ENCODE measurements at regions not wholly inside any gene's neighbourhood (a gene's known extent, or its start where the extent isn't known, plus 50 kb on each side); places are given as distances from the start of the nearest gene placed in this dataset.
"Not testable (repeated sequence)": the region's sequence is repeated elsewhere in the genome, so short reads cannot be mapped to it uniquely, and the experiment has no call there.

DNA sequence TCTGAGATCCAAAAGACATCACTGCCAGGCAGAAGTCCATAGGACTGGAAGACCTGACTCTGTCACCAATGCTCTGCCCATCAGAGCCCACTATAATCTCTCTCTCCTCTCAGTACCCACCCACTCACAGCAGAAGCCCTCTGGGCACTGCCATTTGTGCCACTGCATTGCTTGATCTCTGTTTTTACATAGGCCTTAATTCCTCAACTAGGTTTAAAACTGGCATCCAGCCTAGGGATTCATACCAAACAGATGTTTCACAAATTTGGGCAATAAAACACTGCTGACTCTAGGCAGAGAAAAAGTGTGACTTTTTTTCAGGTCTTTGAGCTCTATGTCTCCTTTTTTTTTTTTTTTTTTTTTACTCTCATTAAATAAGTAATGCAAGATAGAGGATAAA, 91.1 kb upstream of the RANBP3L start:
- TF ChIP-seq, protein P1, sequence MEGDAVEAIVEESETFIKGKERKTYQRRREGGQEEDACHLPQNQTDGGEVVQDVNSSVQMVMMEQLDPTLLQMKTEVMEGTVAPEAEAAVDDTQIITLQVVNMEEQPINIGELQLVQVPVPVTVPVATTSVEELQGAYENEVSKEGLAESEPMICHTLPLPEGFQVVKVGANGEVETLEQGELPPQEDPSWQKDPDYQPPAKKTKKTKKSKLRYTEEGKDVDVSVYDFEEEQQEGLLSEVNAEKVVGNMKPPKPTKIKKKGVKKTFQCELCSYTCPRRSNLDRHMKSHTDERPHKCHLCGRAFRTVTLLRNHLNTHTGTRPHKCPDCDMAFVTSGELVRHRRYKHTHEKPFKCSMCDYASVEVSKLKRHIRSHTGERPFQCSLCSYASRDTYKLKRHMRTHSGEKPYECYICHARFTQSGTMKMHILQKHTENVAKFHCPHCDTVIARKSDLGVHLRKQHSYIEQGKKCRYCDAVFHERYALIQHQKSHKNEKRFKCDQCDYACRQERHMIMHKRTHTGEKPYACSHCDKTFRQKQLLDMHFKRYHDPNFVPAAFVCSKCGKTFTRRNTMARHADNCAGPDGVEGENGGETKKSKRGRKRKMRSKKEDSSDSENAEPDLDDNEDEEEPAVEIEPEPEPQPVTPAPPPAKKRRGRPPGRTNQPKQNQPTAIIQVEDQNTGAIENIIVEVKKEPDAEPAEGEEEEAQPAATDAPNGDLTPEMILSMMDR (IDR thresholded peaks at IDR 0.05; ENCODE audit: borderline replicate concordance, control extremely low read depth, extremely low read depth, insufficient read depth, missing control alignments): no peak
- in situ Hi-C loops (cut with MboI; ENCODE audit: low sequenced_read_pairs, unreplicated experiment): no loop called here
- DNase-seq (ENCODE audit: low spot score): no peak

DNA sequence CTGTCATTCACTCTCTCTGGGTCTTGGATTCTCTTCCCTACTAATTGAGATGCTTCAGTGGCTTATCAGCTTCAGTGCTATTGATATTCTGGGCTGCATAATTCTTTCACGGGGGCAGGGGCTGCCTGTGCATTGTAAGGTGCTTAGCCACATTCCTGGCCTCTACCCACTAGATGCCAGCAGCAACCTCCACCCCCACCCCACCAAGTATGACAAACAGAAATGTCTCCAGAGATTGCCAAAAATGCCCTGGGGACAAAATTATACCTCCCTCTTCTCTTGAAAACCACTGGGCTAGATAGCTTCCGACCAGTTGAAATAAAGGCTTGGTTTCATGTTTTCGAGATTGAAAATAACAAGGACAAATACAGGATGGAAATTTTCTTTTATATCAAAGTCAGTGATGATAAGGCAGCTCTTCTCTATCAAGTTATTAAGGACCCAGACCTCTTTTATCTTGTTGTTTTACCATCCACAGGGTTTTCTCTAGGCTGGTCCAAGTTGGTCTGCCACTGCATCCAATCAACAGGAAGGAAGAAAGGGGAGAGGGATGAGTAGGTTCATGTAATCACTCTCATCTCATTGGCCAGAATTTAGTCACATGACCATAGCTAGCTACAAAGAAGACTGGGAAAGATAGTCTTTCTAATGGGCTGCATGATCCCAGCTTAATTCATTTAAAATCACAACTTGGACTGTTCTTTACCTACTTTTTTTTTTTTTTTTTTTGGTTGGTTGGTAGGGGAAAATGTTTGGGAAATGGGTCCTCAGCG, 92.1 kb upstream of the RANBP3L start:
- TF ChIP-seq, protein P1 (IDR thresholded peaks at IDR 0.05; ENCODE audit: borderline replicate concordance, control extremely low read depth, extremely low read depth, insufficient read depth, missing control alignments): no peak
- no peak for DNase-seq (ENCODE audit: low spot score)
- in situ Hi-C loops (cut with MboI; ENCODE audit: low sequenced_read_pairs, unreplicated experiment): no loop called here

DNA sequence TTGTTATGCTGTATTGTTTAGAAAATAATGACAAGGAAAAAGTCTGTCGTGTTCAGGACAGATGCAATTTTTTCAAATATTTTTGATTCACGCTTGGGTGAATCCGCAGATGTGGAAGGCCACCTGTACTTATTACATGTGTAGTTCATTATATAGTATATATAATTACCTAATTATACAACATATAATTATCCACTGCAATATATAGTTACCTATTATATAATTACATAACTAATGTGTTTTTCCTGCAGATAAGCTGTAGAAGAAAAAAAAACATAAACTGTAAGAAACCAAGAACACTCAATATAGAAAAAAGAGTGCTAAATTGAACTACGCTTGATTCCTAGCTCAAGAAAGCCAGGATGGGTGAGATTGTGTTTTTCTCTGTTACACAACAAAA, 93.6 kb upstream of the RANBP3L start:
- in situ Hi-C loops (cut with MboI; ENCODE audit: low sequenced_read_pairs, unreplicated experiment): no loop called here
- TF ChIP-seq, protein P1 (IDR thresholded peaks at IDR 0.05; ENCODE audit: borderline replicate concordance, control extremely low read depth, extremely low read depth, insufficient read depth, missing control alignments): no peak
- DNase-seq (ENCODE audit: low spot score): no peak

DNA sequence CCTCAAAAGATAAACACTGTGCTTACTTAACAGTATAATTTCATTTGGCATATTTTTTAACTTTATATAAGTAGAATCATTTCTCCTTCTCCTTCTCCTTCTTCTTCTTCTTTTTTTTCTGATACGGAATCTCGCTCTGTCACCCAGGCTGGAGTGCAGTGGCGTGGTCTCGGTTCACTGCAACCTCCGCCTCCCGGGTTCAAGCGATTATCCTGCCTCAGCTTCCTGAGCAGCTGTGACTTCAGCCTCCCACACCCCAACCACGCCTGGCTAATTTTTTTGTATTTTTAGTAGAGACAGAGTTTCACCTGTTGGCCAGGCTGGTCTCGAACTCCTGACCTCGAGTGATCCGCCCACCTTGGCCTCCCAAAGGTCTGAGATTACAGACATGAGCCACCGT, 94.2 kb upstream of the RANBP3L start:
- in situ Hi-C loops (cut with MboI; ENCODE audit: low sequenced_read_pairs, unreplicated experiment); DNase-seq (ENCODE audit: low spot score): not testable (repeated sequence)

DNA sequence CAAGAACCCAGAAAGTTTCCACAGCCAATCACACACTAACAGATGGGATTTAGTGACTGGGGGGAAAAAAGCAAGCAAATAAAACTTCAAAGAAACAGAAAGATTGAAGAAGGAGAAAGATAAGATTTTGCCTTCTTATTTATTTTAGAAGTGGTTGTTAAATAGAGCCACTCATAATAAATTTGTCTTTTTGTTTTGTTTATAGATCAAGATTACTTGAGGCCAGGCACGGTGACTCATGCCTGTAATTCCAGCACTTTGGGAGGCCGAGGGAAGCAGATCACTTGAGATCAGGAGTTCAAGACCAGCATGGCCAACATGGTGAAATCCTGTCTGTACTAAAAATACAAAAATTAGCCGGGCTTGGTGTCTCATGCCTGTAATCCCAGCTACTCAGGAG, 94.9 kb upstream of the RANBP3L start:
- TF ChIP-seq, protein P1 (IDR thresholded peaks at IDR 0.05; ENCODE audit: borderline replicate concordance, control extremely low read depth, extremely low read depth, insufficient read depth, missing control alignments): no peak
- in situ Hi-C loops (cut with MboI; ENCODE audit: low sequenced_read_pairs, unreplicated experiment): no loop called here
- no peak for DNase-seq (ENCODE audit: low spot score)

DNA sequence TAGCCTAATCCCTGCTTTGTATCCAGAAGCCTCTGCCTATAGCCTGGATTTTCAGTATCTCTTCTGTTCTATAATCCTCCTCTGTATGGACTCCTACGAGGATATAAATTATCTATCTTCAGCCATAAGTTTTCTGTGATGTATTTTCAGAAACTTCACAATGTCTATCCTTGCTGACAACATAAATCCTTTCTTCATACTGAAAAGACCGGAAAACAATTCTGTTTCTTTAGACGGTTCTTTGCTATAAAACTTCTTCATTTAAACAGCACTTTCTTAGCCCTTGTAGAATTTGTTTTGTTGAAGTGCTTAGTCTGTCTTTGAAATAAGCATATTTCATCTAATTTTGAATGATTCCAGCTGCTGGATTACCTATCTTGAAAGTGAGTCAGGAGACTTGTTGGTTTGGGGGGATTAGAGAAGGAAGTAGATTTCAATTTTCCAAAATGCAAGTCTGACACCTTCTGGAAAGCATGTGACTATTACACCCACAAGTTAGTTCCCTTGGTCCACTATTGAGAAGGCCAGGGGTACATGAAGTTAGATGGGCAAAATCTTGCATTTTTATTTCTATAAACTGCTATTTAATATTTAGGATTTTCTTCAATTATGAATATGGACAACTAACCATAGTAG, 96.3 kb upstream of the RANBP3L start:
- DNase-seq (ENCODE audit: low spot score): no peak
- TF ChIP-seq, protein P1 (IDR thresholded peaks at IDR 0.05; ENCODE audit: borderline replicate concordance, control extremely low read depth, extremely low read depth, insufficient read depth, missing control alignments): no peak
- in situ Hi-C loops (cut with MboI; ENCODE audit: low sequenced_read_pairs, unreplicated experiment): no loop called here

DNA sequence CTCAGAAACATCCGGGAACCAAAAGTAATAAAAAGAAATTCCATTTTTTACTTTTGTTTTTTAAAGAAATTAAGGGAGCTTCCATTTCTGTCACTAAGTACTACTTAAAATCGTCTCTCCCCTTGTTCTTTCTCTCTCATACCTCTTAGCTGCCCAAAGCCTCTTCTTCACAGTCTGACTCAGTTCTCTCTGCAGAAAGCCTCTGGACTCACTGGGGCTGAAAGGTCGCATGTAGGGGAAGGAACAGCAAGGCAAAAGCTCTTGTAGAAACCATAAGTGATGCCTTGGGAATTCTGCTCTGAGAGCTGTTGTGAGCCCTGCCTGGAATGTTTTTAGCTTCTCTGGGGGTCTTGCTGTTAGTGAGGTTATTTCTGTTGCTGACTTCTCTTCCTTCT, 100.8 kb upstream of the RANBP3L start:
- in situ Hi-C loops (cut with MboI; ENCODE audit: low sequenced_read_pairs, unreplicated experiment): no loop called here
- DNase-seq (ENCODE audit: low spot score): no peak
- TF ChIP-seq, protein P1 (IDR thresholded peaks at IDR 0.05; ENCODE audit: borderline replicate concordance, control extremely low read depth, extremely low read depth, insufficient read depth, missing control alignments): no peak

Data from GM13976 (cell line).